HG02678 (cell line): ENCODE measurements at regions not wholly inside any gene's neighbourhood (a gene's known extent, or its start where the extent isn't known, plus 50 kb on each side); places are given as distances from the start of the nearest gene placed in this dataset.

Experiments used
- ATAC-seq: cut with Tn5 transposase; IDR thresholded peaks from one replicate; pipeline ENCODE4 v1.9.1; 2021; ENCODE audit warnings: mild to moderate bottlenecking, moderate library complexity; ENCODE audit not compliant: unreplicated experiment

DNA sequence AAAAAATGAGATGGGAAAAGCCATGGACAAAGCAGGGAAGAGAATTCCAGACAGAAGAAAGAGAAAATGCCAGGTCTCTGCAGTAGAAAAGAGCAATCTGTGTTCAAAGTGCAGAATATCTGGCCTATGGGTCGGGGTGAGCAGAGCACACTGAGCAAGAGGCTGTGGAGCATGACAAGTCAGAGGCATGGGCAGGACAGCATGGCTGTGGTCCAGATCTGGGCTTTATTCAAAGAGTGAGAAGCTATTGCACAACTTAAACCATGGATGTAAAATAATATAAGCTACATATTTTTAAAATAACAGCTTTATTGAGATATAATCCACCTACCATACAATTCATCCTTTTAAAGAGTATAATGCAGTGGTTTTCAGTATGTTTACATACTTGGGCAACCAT, 133.1 kb upstream of the SPDL1 start:
- no peak for ATAC-seq

GRCh38 chr5:169448826-169449225, 134.7 kb upstream of the SPDL1 start:
- no peak for ATAC-seq

DNA sequence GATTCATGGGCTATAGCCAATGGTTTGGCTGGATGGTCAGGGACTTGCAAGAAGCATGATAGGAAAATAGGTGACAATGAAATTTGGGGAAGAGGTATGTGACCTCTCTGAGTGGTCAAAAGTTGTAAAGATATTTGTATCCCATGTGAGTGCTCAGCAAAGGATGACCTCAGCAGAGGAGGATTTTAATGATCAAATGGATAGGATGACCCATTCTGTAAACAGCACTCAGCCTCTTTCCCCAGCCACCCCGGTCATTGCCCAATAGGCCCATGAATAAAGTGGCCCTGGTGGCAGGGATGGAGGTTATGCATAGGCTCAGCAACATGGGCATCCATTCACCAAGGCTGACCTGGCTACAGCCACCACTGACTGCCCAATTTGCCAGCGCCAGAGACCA, 138.4 kb upstream of the SPDL1 start:
- ATAC-seq: no peak

GRCh38 chr5:169442913-169443784, 140.4 kb upstream of the SPDL1 start:
- ATAC-seq: no peak

DNA sequence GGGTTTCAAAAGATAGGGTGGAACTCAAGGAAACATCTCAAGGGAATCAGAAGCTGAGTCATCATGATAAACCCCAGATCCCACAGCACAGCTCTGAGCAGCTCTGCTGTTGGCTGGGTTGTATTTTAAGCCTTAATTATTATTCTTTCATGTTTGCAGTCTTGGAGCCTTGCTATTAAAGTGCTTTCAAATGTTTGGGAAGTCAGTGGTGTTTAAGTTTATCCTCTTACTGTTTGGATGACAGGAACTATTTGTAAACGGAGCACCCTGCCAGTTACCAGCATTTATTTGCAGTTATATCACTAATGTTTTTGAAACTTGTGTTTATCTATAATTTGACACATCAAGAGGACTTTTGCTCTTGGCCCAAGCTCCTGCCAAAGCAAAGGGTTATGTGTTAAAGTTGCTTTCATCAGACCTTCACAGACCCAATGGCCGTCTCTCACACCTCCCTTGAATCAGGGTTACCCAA, 141.1 kb upstream of the SPDL1 start:
- no peak for ATAC-seq

DNA sequence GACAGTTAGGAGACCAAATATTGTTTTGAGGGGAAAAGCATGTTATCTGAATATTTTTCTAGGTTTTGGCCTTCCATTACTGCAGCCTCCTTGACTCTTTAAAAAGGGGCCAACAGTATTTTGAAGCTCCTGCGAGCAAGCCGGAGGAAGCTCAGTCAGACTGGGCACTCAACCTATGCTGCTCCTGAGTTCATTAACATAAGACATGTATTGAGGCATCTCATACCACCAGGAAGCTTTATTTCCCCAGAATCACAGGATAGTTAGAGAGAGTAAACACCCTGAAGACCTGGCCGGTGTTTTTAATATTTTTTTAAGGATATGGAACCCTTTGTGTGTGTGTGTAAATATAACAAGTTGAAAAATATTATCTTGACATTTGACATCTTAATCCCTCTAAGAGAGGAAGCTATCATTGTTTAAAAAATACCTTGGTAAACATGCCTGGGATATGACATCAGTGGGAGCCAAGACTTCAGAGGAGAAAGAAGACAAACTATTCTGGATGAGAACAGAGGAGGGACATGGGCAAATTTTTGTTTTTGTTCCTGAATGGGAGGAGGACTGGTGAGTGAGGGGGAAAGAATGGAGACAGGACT, 139.3 kb upstream of the SLIT3 start:
- ATAC-seq: no peak

GRCh38 chr5:169439362-169439761, 138.4 kb upstream of the SLIT3 start:
- ATAC-seq: no peak

DNA sequence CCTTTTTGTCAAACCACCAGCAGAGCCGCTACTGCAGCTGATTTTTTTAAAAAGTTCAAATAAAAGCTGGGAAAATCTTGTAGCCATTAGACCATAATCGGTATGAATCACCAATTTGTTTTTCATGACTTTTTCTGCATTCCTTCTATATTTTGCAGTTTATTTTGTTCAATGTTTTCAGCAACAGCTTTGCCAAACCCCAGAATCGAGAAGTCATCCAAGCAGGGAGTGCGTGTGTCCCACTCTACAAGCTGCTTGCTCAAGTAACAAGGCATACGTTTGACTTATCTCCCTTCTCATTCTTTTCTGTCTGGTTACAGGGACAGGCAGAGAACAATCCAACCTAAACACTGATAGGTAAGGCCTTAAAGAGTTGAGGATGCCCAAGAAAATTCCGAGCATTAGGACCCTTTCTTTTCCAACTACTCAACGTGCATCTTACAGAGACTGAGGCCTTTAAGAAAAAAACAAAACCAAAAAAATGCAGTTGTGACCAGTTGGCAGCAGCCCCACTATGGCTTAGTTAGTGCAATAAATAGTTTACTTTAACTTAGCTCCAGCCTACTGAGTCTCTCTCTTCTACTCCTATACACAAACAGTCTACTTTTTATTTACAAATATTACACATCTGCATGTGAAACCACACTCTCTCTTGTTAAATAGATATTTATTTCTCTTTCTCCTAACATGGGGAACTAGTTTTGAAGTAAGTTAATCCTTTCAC, 134.7 kb upstream of the SLIT3 start:
- no peak for ATAC-seq

- no peak for ATAC-seq
Observed at GRCh38 chr5:169433221-169433651, 132.3 kb upstream of the SLIT3 start.

GRCh38 chr5:169431386-169431785, 130.4 kb upstream of the SLIT3 start:
- ATAC-seq: no peak

DNA sequence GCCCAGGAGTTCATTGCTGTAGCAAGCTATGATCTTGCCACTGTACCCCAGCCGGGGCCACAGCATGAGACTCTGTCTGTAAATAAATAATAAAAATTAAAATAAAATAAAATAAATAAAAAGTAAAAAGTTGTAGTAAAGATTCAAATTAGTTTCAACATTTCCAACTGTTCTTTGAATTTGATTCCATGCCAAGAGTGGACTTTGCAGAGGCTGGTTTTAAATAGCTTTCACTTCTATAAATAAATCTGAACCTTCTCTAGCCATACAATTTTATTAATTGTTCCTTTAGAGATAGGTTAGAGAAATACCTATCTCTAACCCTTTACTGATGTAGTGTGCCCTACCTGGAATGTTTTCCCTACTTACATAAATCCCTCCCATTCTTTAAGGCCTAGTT, 129.7 kb upstream of the SLIT3 start:
- no peak for ATAC-seq

DNA sequence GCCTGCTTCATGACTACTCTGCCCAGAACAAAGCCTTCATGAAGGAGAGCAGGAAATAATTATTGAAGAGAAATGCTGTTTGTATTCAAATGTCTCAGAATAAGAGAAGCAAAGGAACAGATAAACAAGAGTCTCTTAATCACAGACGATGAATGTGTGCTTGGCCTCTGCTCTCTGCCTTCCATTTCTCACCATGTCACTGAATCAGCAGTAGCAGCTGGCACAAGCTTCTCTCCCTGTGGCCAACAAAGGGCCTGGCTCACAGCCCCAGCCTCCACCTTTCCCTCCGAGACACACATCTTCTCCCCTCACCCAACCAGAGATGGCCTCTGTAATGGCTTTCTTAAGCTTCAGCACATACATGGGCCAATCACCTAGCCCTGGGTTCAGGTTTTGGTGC, 128.1 kb upstream of the SLIT3 start:
- ATAC-seq: no peak

GRCh38 chr5:169426784-169427183, 125.8 kb upstream of the SLIT3 start:
- no peak for ATAC-seq

GRCh38 chr5:169424670-169425378, 123.9 kb upstream of the SLIT3 start:
- no peak for ATAC-seq

- no peak for ATAC-seq
Observed at GRCh38 chr5:169424279-169424655, 123.3 kb upstream of the SLIT3 start.

DNA sequence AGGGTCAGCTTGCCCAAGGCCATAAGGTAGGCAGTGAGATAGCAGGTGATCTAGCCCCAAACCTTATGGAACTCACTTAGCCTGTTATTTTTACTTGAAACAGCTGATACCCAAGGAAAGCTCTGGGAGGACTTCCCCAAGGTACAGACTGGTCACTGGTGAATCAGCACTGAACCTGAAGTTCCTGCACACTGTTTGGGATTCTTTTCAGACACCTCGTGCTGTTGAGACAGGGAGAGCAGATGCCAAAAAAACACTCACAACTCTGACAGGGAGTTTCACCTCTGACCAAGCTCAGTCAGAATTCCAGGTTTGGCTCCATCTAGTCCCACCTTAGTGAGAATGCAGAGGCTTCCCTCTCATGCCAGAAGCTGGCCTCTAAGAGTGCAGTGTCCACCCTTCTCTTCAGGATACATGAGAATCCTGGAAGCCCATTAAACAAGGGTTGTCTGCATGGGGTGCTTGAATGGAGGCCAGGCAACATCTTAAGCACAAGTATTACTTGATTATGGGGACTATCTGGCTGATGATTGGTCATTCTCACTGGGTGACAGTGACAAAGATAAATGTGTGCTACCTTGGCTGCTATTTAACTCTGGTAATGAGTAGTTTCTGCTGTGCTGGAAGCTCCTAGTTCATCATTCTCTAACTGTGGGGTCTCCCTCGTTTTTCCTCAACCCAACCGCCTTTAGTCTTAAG, 122.8 kb upstream of the SLIT3 start:
- ATAC-seq: no peak

GRCh38 chr5:169422087-169422486, 121.1 kb upstream of the SLIT3 start:
- no peak for ATAC-seq

DNA sequence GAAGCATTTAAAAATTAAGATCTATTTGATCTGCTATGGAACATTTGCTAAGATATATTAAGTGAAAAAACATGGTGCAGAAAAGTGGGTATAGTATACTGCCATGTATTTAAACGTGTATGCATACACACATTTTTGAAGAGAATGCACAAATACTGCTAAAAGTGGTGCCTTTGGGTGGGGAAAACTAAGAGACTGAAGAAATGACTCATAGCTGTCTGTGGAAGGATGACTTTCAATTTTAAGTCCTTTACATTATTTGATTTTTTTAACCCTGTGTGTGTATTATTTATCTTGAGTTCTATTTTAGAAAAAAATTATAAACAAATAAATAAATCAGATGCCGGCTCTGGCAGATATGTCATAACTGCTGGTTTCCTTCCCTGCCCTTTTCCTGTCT, 120.7 kb upstream of the SLIT3 start:
- no peak for ATAC-seq

- no peak for ATAC-seq
Observed at GRCh38 chr5:169417676-169418075, 116.7 kb upstream of the SLIT3 start.

DNA sequence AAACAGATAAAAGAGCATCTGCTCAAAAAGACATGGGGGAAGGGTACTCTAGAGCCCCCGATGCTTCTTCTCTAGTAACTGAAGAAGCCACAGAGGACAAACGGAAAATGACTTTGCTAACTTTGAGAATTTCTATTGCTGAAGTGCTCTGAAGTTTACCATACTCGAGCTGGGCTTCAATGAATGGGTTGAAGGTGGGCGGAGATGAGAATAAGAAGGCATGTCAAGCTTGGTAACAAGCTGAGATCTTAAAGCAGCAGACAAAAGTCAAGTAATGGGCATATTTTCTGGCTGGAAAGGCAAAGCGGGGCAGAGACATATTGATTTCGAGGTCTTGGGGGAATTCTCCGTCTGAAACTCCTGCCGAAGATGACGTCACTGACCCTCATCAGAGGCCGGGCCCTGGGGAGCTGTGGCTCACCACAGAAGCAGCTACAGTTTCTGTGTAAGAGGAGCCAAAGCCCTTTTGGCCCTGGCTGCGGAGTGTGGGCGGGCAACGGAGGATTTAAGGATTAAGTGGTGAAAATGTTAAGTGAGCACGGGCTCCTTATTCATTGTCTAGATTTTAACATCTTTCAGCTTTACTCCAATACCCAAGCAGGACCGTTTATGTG, 115.8 kb upstream of the SLIT3 start:
- peak; percentile 89 for ATAC-seq
